K562 (cell line): ENCODE measurements at regions not wholly inside any gene's neighbourhood (a gene's known extent, or its start where the extent isn't known, plus 50 kb on each side); places are given as distances from the start of the nearest gene placed in this dataset.
A peak's percentile ranks its signal among the peaks of the same experiment; 100 is the strongest.

ENCODE experiments used
- ATAC-seq: fragments of 200-7000 bp; cut with Tn5 transposase; 3 replicates; pipeline ENCODE4 v1.9.1; 2020; ENCODE audit warnings: moderate library complexity
- BruUV-seq: library from RNA; stranded (reverse); fragments of 400-500 nt; replicated peaks from 2 replicates; lab custom pipeline; 2021; lab: Mats Ljungman, UMichigan
- CTCF ChIA-PET: fragments of 300-600 bp; formaldehyde crosslinking; extraction: SDS; loops from one replicate; lab custom pipeline; 2021; ENCODE audit warnings: low intra/inter-chr PET ratio; lab: Yijun Ruan, JAX
- POLR2A ChIA-PET: fragments of 300-600, 350-650 bp; sonication (Branson Sonifier 250); formaldehyde crosslinking; extraction: SDS; loops from one replicate; lab custom pipeline; 2021; ENCODE audit warnings: antibody characterized with exemption, inconsistent platforms; lab: Yijun Ruan, JAX
- DNase-seq, 4 experiments: peaks; one replicate each; pipeline versions ENCODE4 v3.0.0 to v3.0.0-alpha.2; 2011 to 2018; ENCODE audit warnings: low spot score in 3 of 4, mixed read lengths in 3 of 4; ENCODE audit errors: extremely low read depth in 1 of 4
- FAIRE-seq: peaks from 2 replicates; lab custom pipeline; 2011; peaks lifted over from hg19 to GRCh38; lab: Jason Lieb, UNC
- H2AFZ ChIP-seq: 2 replicates; pipeline ENCODE4 v1.6.0; 2011; ENCODE audit warnings: low read depth, low read length, control low read depth, inconsistent platforms
- H3K27ac ChIP-seq: fragments of 200-600 bp; 3 replicates; pipeline ENCODE4 v1.8.0; 2011; ENCODE audit warnings: low read depth, mild to moderate bottlenecking, control low read depth, inconsistent platforms, low read length, moderate library complexity, mixed read lengths; ENCODE audit errors: extremely low read depth
- H3K27me3 ChIP-seq, 2 experiments: fragments of 300-600 bp in 1 of 2; 2 replicates in 1 of 2; 3 replicates in 1 of 2; pipeline versions ENCODE4 v1.6.0 to v1.8.0; 2011; ENCODE audit warnings: inconsistent platforms in 2 of 2, low read length in 2 of 2, mild to moderate bottlenecking in 1 of 2, mixed read lengths in 1 of 2, moderate library complexity in 1 of 2; ENCODE audit not compliant: control insufficient read depth in 2 of 2, insufficient read depth in 2 of 2
- H3K36me3 ChIP-seq: fragments of 300-600 bp; 3 replicates; pipeline ENCODE4 v1.8.0; 2011; ENCODE audit warnings: mild to moderate bottlenecking, low read length, inconsistent platforms; ENCODE audit not compliant: control insufficient read depth, insufficient read depth
- H3K4me1 ChIP-seq, 2 experiments: fragments of 200-600 bp in 1 of 2; replicated peaks in 1 of 2; 2 replicates in 1 of 2; 3 replicates in 1 of 2; pipeline versions ENCODE4 v1.5.1 to v1.8.0; 2011; ENCODE audit warnings: inconsistent platforms in 2 of 2, low read length in 2 of 2, mild to moderate bottlenecking in 1 of 2, mixed read lengths in 1 of 2, moderate library complexity in 1 of 2; ENCODE audit not compliant: control insufficient read depth in 2 of 2, insufficient read depth in 2 of 2
- H3K4me2 ChIP-seq: 2 replicates; pipeline ENCODE4 v1.6.1; 2011; ENCODE audit warnings: low read length, control low read depth, inconsistent platforms, mixed read lengths; ENCODE audit not compliant: insufficient read depth
- H3K4me3 ChIP-seq: fragments of 200-600 bp; sonication (generic), shearing (Covaris generic); 2 replicates; pipeline ENCODE4 v1.5.1; 2016; ENCODE audit warnings: control low read depth, inconsistent platforms
- H3K79me2 ChIP-seq: fragments of 200-600 bp; 3 replicates; pipeline ENCODE4 v1.8.0; 2011; ENCODE audit warnings: low read length, inconsistent platforms; ENCODE audit not compliant: control insufficient read depth, insufficient read depth
- H3K9ac ChIP-seq, 2 experiments: 2 replicates each; pipeline versions ENCODE4 v1.6.0 to v1.6.1; 2011; ENCODE audit warnings: low read depth in 2 of 2, low read length in 2 of 2, control low read depth in 1 of 2, inconsistent platforms in 1 of 2, mild to moderate bottlenecking in 1 of 2, mixed read lengths in 1 of 2; ENCODE audit not compliant: insufficient read depth in 1 of 2
- H3K9me1 ChIP-seq: one replicate; pipeline ENCODE4 v1.6.0; 2011; ENCODE audit warnings: inconsistent platforms, mild to moderate bottlenecking, low read length, moderate library complexity; ENCODE audit not compliant: control insufficient read depth, insufficient read depth
- H3K9me3 ChIP-seq: replicated peaks from 2 replicates; pipeline ENCODE4 v1.5.1; 2011; ENCODE audit warnings: low read depth, low read length, inconsistent platforms; ENCODE audit not compliant: control insufficient read depth, insufficient read depth
- H4K20me1 ChIP-seq: replicated peaks from 2 replicates; pipeline ENCODE4 v1.6.1; 2011; ENCODE audit warnings: low read length, inconsistent platforms, mixed read lengths; ENCODE audit not compliant: control insufficient read depth, insufficient read depth
- PRDM10 ChIP-seq: fragments of 450-650 bp; IDR thresholded peaks from 2 replicates; pipeline ENCODE4 v1.6.1; 2018; ENCODE audit not compliant: partially characterized antibody
- UBTF ChIP-seq, 2 experiments: IDR thresholded peaks; 2 replicates each; pipeline ENCODE4 v1.6.1; 2012; ENCODE audit warnings: improper control_type of control experiment in 2 of 2, low read depth in 2 of 2, low read length in 2 of 2, borderline replicate concordance in 1 of 2
- WGBS: fragments of 100-300 bp; shearing (Covaris generic); methylation state at CpG from one replicate; pipeline ENCODE4 v1.1.6; 2016; ENCODE audit warnings: low coverage, mixed read lengths; ENCODE audit not compliant: insufficient coverage; ENCODE audit errors: missing lambda C conversion rate; 5-methylcytosine and 5-hydroxymethylcytosine counted together
- in situ Hi-C: fragments of 300-500 bp; cut with MboI; formaldehyde crosslinking; loops from 4 replicates; pipeline ENCODE4 v1.15.0; 2018; ENCODE audit warnings: inconsistent platforms, mixed read lengths
- intact Hi-C: fragments of 100-400 bp; cut with micrococcal nuclease; formaldehyde crosslinking; loops from 2 replicates; pipeline ENCODE4 v1.14.2; 2022

GRCh38 chr3:151943539-151943938 lies 70.1 kb downstream of the SUCNR1 start:
- Histone ChIP-seq H4K20me1 (no peaks in the 10 kb centered on the region), H3K4me1 (no peaks in the 10 kb centered on the region), H3K27me3 (no peaks in the 10 kb centered on the region), H3K9me3 (no peaks in the 10 kb centered on the region; the same call in 1 of the 2 replicates), H3K9me1 (no peaks in the 10 kb centered on the region), H3K27ac (no peak overlapping the region), H3K9ac (no peak overlapping the region), H3K4me2 (no peak overlapping the region), H3K36me3 (no peaks in the 10 kb centered on the region), H2AFZ (peak overlapping the region; percentile 25; the same call in 1 of the 2 replicates), H3K4me3 (no peak overlapping the region), H3K79me2 (no peaks in the 10 kb centered on the region)
- intact Hi-C loops: no loop called here
- BruUV-seq: no TSS peak
- POLR2A ChIA-PET: no interaction called here
- no peak for ATAC-seq
- no peak for DNase-seq
- WGBS: 32% methylated on average over 1 of the region's 1 CpG
- CTCF ChIA-PET: interaction anchor here (0.7 kb wide), 1 partner anchor 43 kb away, joined by 3 read pairs; no protein-coding TSS in a partner anchor
- TF ChIP-seq UBTF (IDR thresholded peaks at IDR 0.05; ENCODE audit: borderline replicate concordance in 1 of 2, low read depth in 2 of 2, low read length in 2 of 2): no peak
- peak; percentile 30 for TF ChIP-seq PRDM10
- TF ChIP-seq, all 486 proteins: peak for 1
- FAIRE-seq: no peak
- in situ Hi-C loops: no loop called here
